ENCODE measurements at regions not wholly inside any gene's neighbourhood (a gene's known extent, or its start where the extent isn't known, plus 50 kb on each side); places are given as distances from the start of the nearest gene placed in this dataset.
"Not testable (repeated sequence)": the region's sequence is repeated elsewhere in the genome, so short reads cannot be mapped to it uniquely, and the experiment has no call there.

- Histone ChIP-seq H3K9me3 (no peaks in the 10 kb centered on the region), H3K36me3 (no peaks in the 10 kb centered on the region), H3K4me1 (no peaks in the 10 kb centered on the region), H3K4me3 (no peak overlapping the region), H3K27me3 (peaks cover 0 to 9% (median 0%) of the 10 kb centered on the region in 9 donors), H3K27ac (no peak overlapping the region)
- TF ChIP-seq CTCF (IDR thresholded peaks at IDR 0.05) (no peak), POLR2A (IDR thresholded peaks at IDR 0.05) (no peak)
- DNase-seq (no peak), ATAC-seq (no peak)
- 88 to 91% (median 89%) methylated on average over 26 of the region's 26 CpGs for WGBS, 4 donors
- intact Hi-C loops (cut with DNase I): no loop called here
Measured at GRCh38 chr16:5207001-5207523, 109.5 kb upstream of the EEF2KMT start.

- intact Hi-C loops (cut with DNase I): no loop called here
- DNase-seq (no peak), ATAC-seq (no peak)
- H3K4me1 ChIP-seq: no peaks in the 10 kb centered on the region
- H3K27me3 ChIP-seq: peaks cover 0 to 4% (median 0%) of the 10 kb centered on the region in 9 donors
- no peaks in the 10 kb centered on the region for H3K9me3 ChIP-seq
- no peaks in the 10 kb centered on the region for H3K36me3 ChIP-seq
- no peak overlapping the region for H3K4me3 ChIP-seq
- no peak overlapping the region for H3K27ac ChIP-seq
- TF ChIP-seq CTCF (IDR thresholded peaks at IDR 0.05) (no peak), POLR2A (IDR thresholded peaks at IDR 0.05) (no peak)
- WGBS, 4 donors: 52 to 63% (median 57%) methylated on average over 4 of the region's 4 CpGs
Measured at GRCh38 chr16:5206331-5206990, 108.9 kb upstream of the EEF2KMT start.

DNA sequence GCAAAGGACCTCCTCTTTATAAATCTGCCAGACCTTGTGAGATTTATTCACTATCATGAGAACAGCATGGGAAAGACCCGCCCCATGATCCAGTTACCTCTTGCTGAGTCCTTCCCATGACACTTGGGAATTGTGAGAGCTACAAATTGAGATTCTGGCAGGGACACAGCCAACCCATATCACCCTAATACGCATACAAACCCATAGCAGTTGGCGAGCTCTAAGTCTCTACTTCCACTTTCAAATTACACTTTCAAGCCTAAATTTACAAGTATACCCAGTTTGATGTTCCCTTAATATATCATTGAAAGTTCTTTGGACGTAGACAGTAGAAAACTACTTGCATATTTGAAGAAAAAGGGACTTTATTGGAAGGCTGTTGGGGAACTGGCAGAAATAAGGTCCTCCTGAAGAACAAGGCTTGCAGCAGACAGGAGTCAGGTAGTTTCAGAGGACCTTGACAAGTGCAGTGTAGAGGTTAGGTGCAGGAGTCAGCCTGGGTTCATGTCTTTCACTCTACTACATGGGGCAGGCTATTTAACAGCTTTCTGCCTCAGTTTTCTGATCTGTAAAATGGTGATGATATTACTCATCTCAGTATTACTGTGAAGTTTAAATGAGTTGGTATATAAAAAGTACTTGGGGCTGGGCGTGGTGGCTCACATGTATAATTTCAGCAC, 107.9 kb upstream of the EEF2KMT start:
- WGBS, 4 donors: 64 to 71% (median 68%) methylated on average over 5 of the region's 5 CpGs
- intact Hi-C loops (cut with DNase I): no loop called here
- no peak for DNase-seq
- TF ChIP-seq POLR2A (IDR thresholded peaks at IDR 0.05) (no peak), CTCF (IDR thresholded peaks at IDR 0.05) (no peak)
- no peak for ATAC-seq
- Histone ChIP-seq H3K27me3 (no peaks in the 10 kb centered on the region), H3K4me3 (no peak overlapping the region), H3K36me3 (no peaks in the 10 kb centered on the region), H3K9me3 (no peaks in the 10 kb centered on the region), H3K27ac (no peak overlapping the region), H3K4me1 (no peaks in the 10 kb centered on the region)

DNA sequence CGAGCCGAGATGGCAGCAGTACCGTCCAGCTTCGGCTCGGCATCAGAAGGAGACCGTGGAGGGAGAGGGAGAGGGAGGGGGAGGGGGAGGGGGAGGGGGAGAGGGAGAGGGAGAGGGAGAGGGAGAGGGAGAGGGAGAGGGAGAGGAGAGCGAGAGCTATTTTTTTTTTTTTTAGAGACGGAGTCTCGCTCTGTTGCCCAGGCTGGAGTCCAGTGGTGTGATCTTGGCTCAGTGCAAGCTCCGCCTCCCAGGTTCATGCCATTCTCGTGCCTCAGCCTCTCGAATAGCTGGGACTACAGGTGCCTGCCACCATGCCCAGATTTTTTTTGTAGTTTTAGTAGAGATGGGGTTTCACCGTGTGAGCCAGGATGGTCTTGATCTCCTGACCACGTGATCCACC, 106.1 kb upstream of the EEF2KMT start:
- H3K27me3 ChIP-seq; H3K36me3 ChIP-seq; H3K4me1 ChIP-seq; H3K27ac ChIP-seq; DNase-seq; ATAC-seq; intact Hi-C loops (cut with DNase I); H3K4me3 ChIP-seq; H3K9me3 ChIP-seq: not testable (repeated sequence)
- WGBS, 4 donors: 88 to 91% (median 89%) methylated on average over 5 to 13 of the region's 14 CpGs

All from heart left ventricle (tissue), 16 donors.